Loucy (cell line): ENCODE measurements at regions not wholly inside any gene's neighbourhood (a gene's known extent, or its start where the extent isn't known, plus 50 kb on each side); places are given as distances from the start of the nearest gene placed in this dataset.

Experiments
- H2AFZ ChIP-seq: fragments of 200-600 bp; sonication (generic); 2 replicates; pipeline ENCODE4 v1.6.0; 2016; ENCODE audit warnings: antibody characterized with exemption, mild to moderate bottlenecking, low read length, moderate library complexity
- H3F3A ChIP-seq: fragments of 200-600 bp; 2 replicates; pipeline ENCODE4 v1.6.0; 2016; ENCODE audit warnings: antibody characterized with exemption, low read depth, mild to moderate bottlenecking
- H3K27me3 ChIP-seq: fragments of 200-600 bp; sonication (generic); 2 replicates; pipeline ENCODE4 v1.6.1; 2014; ENCODE audit warnings: low read length, mild to moderate bottlenecking; ENCODE audit not compliant: insufficient read depth, poor library complexity, severe bottlenecking
- H3K36me3 ChIP-seq: fragments of 200-600 bp; sonication (generic); 2 replicates; pipeline ENCODE4 v1.6.1; 2016; ENCODE audit warnings: low read length; ENCODE audit not compliant: insufficient read depth
- H3K4me1 ChIP-seq: fragments of 200-600 bp; sonication (generic); 2 replicates; pipeline ENCODE4 v1.5.1; 2014; ENCODE audit warnings: low read length, mild to moderate bottlenecking; ENCODE audit not compliant: insufficient read depth, poor library complexity, severe bottlenecking
- H3K4me2 ChIP-seq: fragments of 200-600 bp; sonication (generic); 2 replicates; pipeline ENCODE4 v1.6.0; 2014; ENCODE audit warnings: antibody characterized with exemption, low read length, low read depth, mild to moderate bottlenecking; ENCODE audit not compliant: poor library complexity, severe bottlenecking
- H3K4me3 ChIP-seq: fragments of 200-600 bp; sonication (generic); 2 replicates; pipeline ENCODE4 v1.5.1; 2014; ENCODE audit warnings: low read length, mild to moderate bottlenecking, mixed read lengths; ENCODE audit not compliant: poor library complexity, severe bottlenecking
- H3K79me2 ChIP-seq: fragments of 200-600 bp; sonication (generic); 2 replicates; pipeline ENCODE4 v1.6.1; 2014; ENCODE audit warnings: low read length; ENCODE audit not compliant: insufficient read depth
- H3K9ac ChIP-seq: fragments of 200-600 bp; sonication (generic); 2 replicates; pipeline ENCODE4 v1.6.0; 2014; ENCODE audit warnings: mild to moderate bottlenecking, low read depth, low read length, moderate library complexity; ENCODE audit not compliant: poor library complexity, severe bottlenecking
- H3K9me2 ChIP-seq: fragments of 200-600 bp; sonication (generic); replicated peaks from 2 replicates; pipeline ENCODE4 v1.6.1; 2016; ENCODE audit warnings: low read depth, low read length, mixed read lengths
- H3K9me3 ChIP-seq: fragments of 200-600 bp; sonication (generic); 2 replicates; pipeline ENCODE4 v1.6.1; 2014; ENCODE audit warnings: mild to moderate bottlenecking, antibody characterized with exemption, low read length, low read depth; ENCODE audit not compliant: insufficient read depth
- H4K20me1 ChIP-seq: fragments of 200-600 bp; sonication (generic); 2 replicates; pipeline ENCODE4 v1.6.0; 2014; ENCODE audit warnings: antibody characterized with exemption, low read length, mild to moderate bottlenecking; ENCODE audit not compliant: insufficient read depth, poor library complexity, severe bottlenecking
- EZH2phosphoT487 ChIP-seq: fragments of 200-600 bp; IDR thresholded peaks from 2 replicates; pipeline ENCODE4 v1.6.1; 2018; ENCODE audit warnings: antibody characterized with exemption, mild to moderate bottlenecking, moderate library complexity, borderline replicate concordance
- TF ChIP-seq, protein P1 (sequence below): fragments of 200-600 bp; sonication (generic); conservative IDR thresholded peaks from 2 replicates; pipeline ENCODE4 v1.5.1; 2014; ENCODE audit warnings: mild to moderate bottlenecking, antibody characterized with exemption, low read length

DNA sequence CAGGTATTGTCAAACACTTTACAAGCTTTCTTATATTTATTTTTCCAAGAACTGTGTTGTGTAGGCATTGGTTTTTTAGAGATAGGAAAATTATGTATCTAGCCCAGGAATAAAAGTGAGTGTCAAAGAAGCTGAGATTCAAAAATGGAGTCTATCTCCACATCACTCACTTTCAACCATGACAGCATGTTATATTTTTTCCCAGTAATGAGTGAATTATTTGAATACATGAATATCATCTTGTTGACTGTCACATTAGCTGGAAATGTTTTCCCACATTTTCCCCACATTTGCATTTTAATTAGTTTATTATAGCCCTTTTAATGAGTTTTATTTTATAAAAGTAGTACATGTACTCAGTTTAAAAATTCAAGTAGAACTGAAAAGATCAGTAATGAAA lies 693.7 kb downstream of the PCDH18 start:
- H3K27me3 ChIP-seq = no peaks in the 10 kb centered on the region
- H3F3A ChIP-seq = no peaks in the 10 kb centered on the region
- H3K36me3 ChIP-seq = no peaks in the 10 kb centered on the region
- TF ChIP-seq, protein P1, sequence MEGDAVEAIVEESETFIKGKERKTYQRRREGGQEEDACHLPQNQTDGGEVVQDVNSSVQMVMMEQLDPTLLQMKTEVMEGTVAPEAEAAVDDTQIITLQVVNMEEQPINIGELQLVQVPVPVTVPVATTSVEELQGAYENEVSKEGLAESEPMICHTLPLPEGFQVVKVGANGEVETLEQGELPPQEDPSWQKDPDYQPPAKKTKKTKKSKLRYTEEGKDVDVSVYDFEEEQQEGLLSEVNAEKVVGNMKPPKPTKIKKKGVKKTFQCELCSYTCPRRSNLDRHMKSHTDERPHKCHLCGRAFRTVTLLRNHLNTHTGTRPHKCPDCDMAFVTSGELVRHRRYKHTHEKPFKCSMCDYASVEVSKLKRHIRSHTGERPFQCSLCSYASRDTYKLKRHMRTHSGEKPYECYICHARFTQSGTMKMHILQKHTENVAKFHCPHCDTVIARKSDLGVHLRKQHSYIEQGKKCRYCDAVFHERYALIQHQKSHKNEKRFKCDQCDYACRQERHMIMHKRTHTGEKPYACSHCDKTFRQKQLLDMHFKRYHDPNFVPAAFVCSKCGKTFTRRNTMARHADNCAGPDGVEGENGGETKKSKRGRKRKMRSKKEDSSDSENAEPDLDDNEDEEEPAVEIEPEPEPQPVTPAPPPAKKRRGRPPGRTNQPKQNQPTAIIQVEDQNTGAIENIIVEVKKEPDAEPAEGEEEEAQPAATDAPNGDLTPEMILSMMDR = no peak
- TF ChIP-seq EZH2phosphoT487 = no peak
- H3K4me1 ChIP-seq = no peaks in the 10 kb centered on the region
- H3K9me3 ChIP-seq = no peaks in the 10 kb centered on the region
- no peak overlapping the region for H3K4me3 ChIP-seq
- no peaks in the 10 kb centered on the region for H3K79me2 ChIP-seq
- no peaks in the 10 kb centered on the region for H4K20me1 ChIP-seq
- no peak overlapping the region for H3K9ac ChIP-seq
- no peak overlapping the region for H2AFZ ChIP-seq
- no peak overlapping the region for H3K4me2 ChIP-seq
- H3K9me2 ChIP-seq = no peaks in the 10 kb centered on the region

DNA sequence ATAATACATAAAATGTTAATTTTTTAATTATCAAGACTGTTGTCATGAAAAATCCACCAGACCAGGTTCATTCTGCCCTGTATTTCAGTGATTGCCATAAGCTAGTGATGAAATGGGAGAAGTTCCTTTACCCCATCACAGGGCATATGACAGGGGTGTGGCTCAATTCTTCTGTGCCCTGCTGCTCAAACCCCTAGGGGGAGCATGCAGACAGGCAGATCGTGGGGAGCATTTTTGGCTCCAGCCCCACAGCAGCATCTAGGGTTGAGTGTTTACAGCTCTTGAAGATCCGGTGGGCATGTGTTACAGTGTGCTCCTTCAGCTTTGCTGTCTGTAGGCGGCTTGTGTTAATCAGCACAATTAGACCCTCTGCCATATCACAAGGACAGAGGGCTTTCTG lies 700.7 kb downstream of the PCDH18 start:
- Histone ChIP-seq H3F3A (no peaks in the 10 kb centered on the region), H3K27me3 (no peaks in the 10 kb centered on the region), H2AFZ (no peak overlapping the region), H3K4me2 (no peak overlapping the region), H3K9ac (no peak overlapping the region), H4K20me1 (no peaks in the 10 kb centered on the region), H3K9me3 (no peaks in the 10 kb centered on the region), H3K4me3 (no peak overlapping the region), H3K4me1 (no peaks in the 10 kb centered on the region), H3K9me2 (no peaks in the 10 kb centered on the region), H3K36me3 (no peaks in the 10 kb centered on the region), H3K79me2 (no peaks in the 10 kb centered on the region)
- TF ChIP-seq, protein P1 = peak; percentile 30; the same call in 1 of the 2 replicates
- TF ChIP-seq EZH2phosphoT487 = no peak

DNA sequence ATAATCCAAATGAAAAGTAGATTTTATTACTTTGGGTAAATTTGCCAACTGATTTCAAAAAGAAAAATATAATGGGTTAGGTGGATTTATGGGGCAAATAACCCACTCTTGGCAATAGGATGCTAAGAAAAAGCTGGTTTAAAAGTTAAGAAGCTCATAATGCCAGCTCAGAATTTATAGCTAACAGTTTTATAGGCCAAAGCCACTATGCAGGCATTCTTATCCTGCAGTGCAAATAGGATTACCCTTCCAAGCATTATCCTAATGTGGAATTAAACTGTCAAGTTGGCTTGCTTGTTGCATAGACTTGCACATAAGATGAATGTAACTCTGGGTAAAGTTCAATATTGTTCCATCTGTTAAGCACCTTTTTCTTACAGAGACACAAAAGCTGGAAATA lies 703.0 kb downstream of the PCDH18 start:
- Histone ChIP-seq H3K27me3 (no peaks in the 10 kb centered on the region), H3K9ac (no peak overlapping the region), H3K4me1 (no peaks in the 10 kb centered on the region), H3K9me3 (no peaks in the 10 kb centered on the region), H3K4me3 (no peak overlapping the region), H4K20me1 (no peaks in the 10 kb centered on the region), H3K79me2 (no peaks in the 10 kb centered on the region), H2AFZ (no peak overlapping the region), H3K4me2 (no peak overlapping the region), H3K9me2 (no peaks in the 10 kb centered on the region), H3F3A (no peaks in the 10 kb centered on the region), H3K36me3 (no peaks in the 10 kb centered on the region)
- TF ChIP-seq EZH2phosphoT487 = no peak
- TF ChIP-seq, protein P1 = no peak
